OCI-LY7 (cell line): ENCODE measurements at regions not wholly inside any gene's neighbourhood (a gene's known extent, or its start where the extent isn't known, plus 50 kb on each side); places are given as distances from the start of the nearest gene placed in this dataset.

Experiments used
- BruUV-seq: library from RNA; stranded (reverse); fragments of 400-500 nt; replicated peaks from 2 replicates; lab custom pipeline; 2021; lab: Mats Ljungman, UMichigan
- CTCF ChIA-PET: fragments of 300-600 bp; sonication (Branson Sonifier 250); formaldehyde crosslinking; loops from one replicate; lab custom pipeline; 2022; ENCODE audit warnings: antibody characterized with exemption; ENCODE audit not compliant: unreplicated experiment; lab: Charles Lee
- POLR2A ChIA-PET: fragments of 300-600 bp; sonication (Branson Sonifier 250); formaldehyde crosslinking; loops from one replicate; lab custom pipeline; 2022; ENCODE audit warnings: antibody characterized with exemption; lab: Charles Lee
- DNase-seq: peaks from one replicate; pipeline ENCODE4 v3.0.0-alpha.2; 2015; ENCODE audit warnings: low spot score
- H2AFZ ChIP-seq: fragments of 200-600 bp; sonication (generic), shearing (Covaris generic); 2 replicates; pipeline ENCODE4 v1.6.1; 2014; ENCODE audit warnings: mild to moderate bottlenecking, antibody characterized with exemption, low read length, moderate library complexity
- H3K27ac ChIP-seq: fragments of 200-600 bp; sonication (generic); 2 replicates; pipeline ENCODE4 v1.5.1; 2014; ENCODE audit warnings: mixed run types, low read depth, mild to moderate bottlenecking, moderate library complexity, low read length, inconsistent platforms; ENCODE audit not compliant: poor library complexity, severe bottlenecking
- H3K36me3 ChIP-seq: fragments of 200-600 bp; sonication (generic); 2 replicates; pipeline ENCODE4 v1.6.1; 2014; ENCODE audit warnings: mild to moderate bottlenecking, antibody characterized with exemption, low read length, moderate library complexity, mixed read lengths; ENCODE audit not compliant: insufficient read depth
- H3K4me1 ChIP-seq: fragments of 200-600 bp; sonication (generic); 2 replicates; pipeline ENCODE4 v1.5.1; 2014; ENCODE audit warnings: mild to moderate bottlenecking, low read length; ENCODE audit not compliant: insufficient read depth, poor library complexity, severe bottlenecking
- H3K4me2 ChIP-seq: fragments of 200-600 bp; sonication (generic); 2 replicates; pipeline ENCODE4 v1.6.1; 2014; ENCODE audit warnings: mild to moderate bottlenecking, low read length
- H3K4me3 ChIP-seq: fragments of 200-600 bp; sonication (generic); 2 replicates; pipeline ENCODE4 v1.5.1; 2014; ENCODE audit warnings: mild to moderate bottlenecking, low read depth, low read length; ENCODE audit not compliant: poor library complexity, severe bottlenecking
- H3K79me2 ChIP-seq: fragments of 200-600 bp; sonication (generic); 2 replicates; pipeline ENCODE4 v1.6.1; 2016; ENCODE audit warnings: low read depth, mild to moderate bottlenecking, low read length, moderate library complexity, mixed read lengths; ENCODE audit not compliant: insufficient read depth
- H3K9me2 ChIP-seq: fragments of 200-600 bp; sonication (generic); 2 replicates; pipeline ENCODE4 v1.6.1; 2016; ENCODE audit warnings: mild to moderate bottlenecking, low read length, mixed read lengths; ENCODE audit not compliant: insufficient read depth
- H3K9me3 ChIP-seq: fragments of 200-600 bp; sonication (generic); 2 replicates; pipeline ENCODE4 v1.6.1; 2014; ENCODE audit warnings: mild to moderate bottlenecking, mixed run types, low read length, mixed read lengths
- H4K20me1 ChIP-seq: fragments of 200-600 bp; sonication (generic); 2 replicates; pipeline ENCODE4 v1.6.1; 2014; ENCODE audit warnings: mild to moderate bottlenecking, antibody characterized with exemption, low read length, moderate library complexity, mixed read lengths; ENCODE audit not compliant: insufficient read depth
- EZH2phosphoT487 ChIP-seq: fragments of 200-600 bp; sonication (generic); IDR thresholded peaks from 2 replicates; pipeline ENCODE4 v1.6.1; 2018; ENCODE audit warnings: low read depth, borderline replicate concordance, mild to moderate bottlenecking, mixed run types, antibody characterized with exemption, low read length, moderate library complexity, mixed read lengths
- intact Hi-C: fragments of 100-400 bp; cut with micrococcal nuclease; formaldehyde crosslinking; loops from one replicate; pipeline ENCODE4 v1.10.0; 2022; ENCODE audit not compliant: unreplicated experiment
- TF ChIP-seq, protein P1 (sequence below): fragments of 200-600 bp; sonication (generic); conservative IDR thresholded peaks from 2 replicates; pipeline ENCODE4 v1.5.1; 2014; ENCODE audit warnings: mild to moderate bottlenecking, antibody characterized with exemption, low read length, moderate library complexity, mixed read lengths

DNA sequence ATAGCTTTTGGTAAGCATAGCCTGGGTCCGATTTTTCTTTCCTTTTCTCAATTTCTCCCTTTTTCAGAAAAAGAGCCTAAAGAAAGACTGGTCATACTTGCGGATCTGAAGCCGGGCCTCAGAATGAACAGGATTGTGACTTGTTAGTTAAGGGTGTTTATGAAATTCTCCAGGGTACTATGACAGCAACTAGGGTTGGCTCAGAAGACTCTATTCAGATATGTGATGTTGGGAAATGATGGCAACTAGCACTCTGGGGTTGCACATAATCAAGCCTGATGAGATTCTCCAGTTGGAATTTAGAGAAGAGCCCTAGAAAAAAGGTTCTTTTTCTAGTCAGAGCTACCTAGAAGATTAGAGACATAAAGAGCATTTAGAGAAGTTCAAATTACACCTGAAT, 352.4 kb upstream of the POM121L12 start:
- H3K9me2 ChIP-seq: no peaks in the 10 kb centered on the region
- no TSS peak for BruUV-seq
- no peaks in the 10 kb centered on the region for H3K4me1 ChIP-seq
- intact Hi-C loops: no loop called here
- POLR2A ChIA-PET: interaction anchor here (0.7 kb wide), 1 partner anchor 1045 kb away, joined by 3 read pairs; no protein-coding TSS in a partner anchor
- DNase-seq: no peak
- no peak overlapping the region for H3K4me3 ChIP-seq
- H4K20me1 ChIP-seq: no peaks in the 10 kb centered on the region
- no peak overlapping the region for H3K27ac ChIP-seq
- no peaks in the 10 kb centered on the region for H3K79me2 ChIP-seq
- H2AFZ ChIP-seq: no peak overlapping the region
- CTCF ChIA-PET: no interaction called here
- no peak overlapping the region for H3K4me2 ChIP-seq
- TF ChIP-seq, protein P1, sequence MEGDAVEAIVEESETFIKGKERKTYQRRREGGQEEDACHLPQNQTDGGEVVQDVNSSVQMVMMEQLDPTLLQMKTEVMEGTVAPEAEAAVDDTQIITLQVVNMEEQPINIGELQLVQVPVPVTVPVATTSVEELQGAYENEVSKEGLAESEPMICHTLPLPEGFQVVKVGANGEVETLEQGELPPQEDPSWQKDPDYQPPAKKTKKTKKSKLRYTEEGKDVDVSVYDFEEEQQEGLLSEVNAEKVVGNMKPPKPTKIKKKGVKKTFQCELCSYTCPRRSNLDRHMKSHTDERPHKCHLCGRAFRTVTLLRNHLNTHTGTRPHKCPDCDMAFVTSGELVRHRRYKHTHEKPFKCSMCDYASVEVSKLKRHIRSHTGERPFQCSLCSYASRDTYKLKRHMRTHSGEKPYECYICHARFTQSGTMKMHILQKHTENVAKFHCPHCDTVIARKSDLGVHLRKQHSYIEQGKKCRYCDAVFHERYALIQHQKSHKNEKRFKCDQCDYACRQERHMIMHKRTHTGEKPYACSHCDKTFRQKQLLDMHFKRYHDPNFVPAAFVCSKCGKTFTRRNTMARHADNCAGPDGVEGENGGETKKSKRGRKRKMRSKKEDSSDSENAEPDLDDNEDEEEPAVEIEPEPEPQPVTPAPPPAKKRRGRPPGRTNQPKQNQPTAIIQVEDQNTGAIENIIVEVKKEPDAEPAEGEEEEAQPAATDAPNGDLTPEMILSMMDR: no peak
- TF ChIP-seq EZH2phosphoT487: no peak
- no peaks in the 10 kb centered on the region for H3K36me3 ChIP-seq
- H3K9me3 ChIP-seq: no peaks in the 10 kb centered on the region

DNA sequence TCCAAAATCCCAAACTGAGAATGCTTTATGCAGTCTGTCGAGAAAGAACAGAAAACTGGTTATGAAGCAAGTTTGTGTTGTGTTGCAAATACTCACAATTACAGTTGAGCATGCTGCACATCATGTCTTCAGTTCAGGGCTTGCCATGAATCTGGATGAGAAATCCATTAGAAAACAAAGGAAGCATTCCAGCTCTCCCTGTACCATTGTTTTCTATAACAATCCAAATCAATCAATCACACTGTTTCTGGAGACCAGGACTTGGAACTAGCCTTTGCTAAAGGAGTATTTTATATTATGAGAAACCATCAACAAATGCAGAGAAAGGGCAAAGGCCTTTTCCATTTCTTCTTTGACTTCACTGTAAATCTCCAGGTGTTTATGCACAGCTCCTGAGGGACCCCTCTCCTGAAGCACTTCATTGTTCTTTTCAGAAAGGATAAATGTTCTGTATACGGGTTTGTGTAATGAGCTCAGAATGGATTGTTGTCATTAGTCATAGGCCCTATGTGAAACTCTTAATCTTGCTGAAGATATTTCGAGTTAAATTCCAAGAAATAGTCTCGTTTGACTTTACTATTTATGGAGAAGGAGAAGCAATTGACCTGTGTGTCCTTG, 364.7 kb upstream of the POM121L12 start:
- intact Hi-C loops: no loop called here
- CTCF ChIA-PET: no interaction called here

DNA sequence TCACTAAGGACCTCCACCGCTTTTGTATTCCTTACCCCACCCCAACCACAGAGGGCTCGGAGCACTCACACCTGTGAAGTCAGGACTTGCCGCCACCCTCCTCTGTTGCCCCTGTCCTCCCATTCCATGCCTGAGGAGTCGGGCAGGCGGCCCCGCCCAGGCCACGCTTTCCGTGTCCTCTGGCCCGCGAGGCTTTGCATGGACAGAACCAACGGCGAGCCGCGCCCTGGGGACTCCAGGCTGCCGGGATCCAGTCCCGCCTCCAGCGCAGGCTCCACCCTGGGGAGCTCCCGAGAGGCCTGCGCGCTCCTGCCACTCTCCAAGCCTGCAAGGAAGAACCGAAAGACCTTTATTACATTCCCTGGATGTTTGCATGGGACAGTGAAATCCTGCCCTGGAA, 366.4 kb upstream of the POM121L12 start:
- H3K4me1 ChIP-seq: no peaks in the 10 kb centered on the region

More for the DNA sequence above, 364.7 kb upstream of the POM121L12 start:
- TF ChIP-seq EZH2phosphoT487: no peak
- TF ChIP-seq, protein P1: no peak
- no peak overlapping the region for H2AFZ ChIP-seq
- BruUV-seq: no TSS peak
- no peak overlapping the region for H3K4me3 ChIP-seq
- H3K4me2 ChIP-seq: no peak overlapping the region
- POLR2A ChIA-PET: no interaction called here
- H4K20me1 ChIP-seq: no peaks in the 10 kb centered on the region
- DNase-seq: no peak
- no peaks in the 10 kb centered on the region for H3K79me2 ChIP-seq
- H3K4me1 ChIP-seq: no peaks in the 10 kb centered on the region
- no peak overlapping the region for H3K27ac ChIP-seq
- H3K36me3 ChIP-seq: no peaks in the 10 kb centered on the region
- no peaks in the 10 kb centered on the region for H3K9me2 ChIP-seq
- no peaks in the 10 kb centered on the region for H3K9me3 ChIP-seq

More for the DNA sequence above, 366.4 kb upstream of the POM121L12 start:
- H3K79me2 ChIP-seq: no peaks in the 10 kb centered on the region
- H3K9me3 ChIP-seq: no peaks in the 10 kb centered on the region
- H3K4me3 ChIP-seq: no peak overlapping the region
- H2AFZ ChIP-seq: no peak overlapping the region
- no peaks in the 10 kb centered on the region for H3K36me3 ChIP-seq
- POLR2A ChIA-PET: interaction anchor here (0.5 to 0.6 kb wide), 2 partner anchors 8 to 12 kb away, joined by 3 read pairs; no protein-coding TSS in a partner anchor
- TF ChIP-seq EZH2phosphoT487: no peak
- TF ChIP-seq, protein P1: no peak
- H4K20me1 ChIP-seq: no peaks in the 10 kb centered on the region
- no peak overlapping the region for H3K27ac ChIP-seq
- no peak for DNase-seq
- CTCF ChIA-PET: no interaction called here
- intact Hi-C loops: no loop called here
- H3K9me2 ChIP-seq: no peaks in the 10 kb centered on the region
- H3K4me2 ChIP-seq: no peak overlapping the region
- no TSS peak for BruUV-seq
